ENCODE measurements at regions not wholly inside any gene's neighbourhood (a gene's known extent, or its start where the extent isn't known, plus 50 kb on each side); places are given as distances from the start of the nearest gene placed in this dataset.

DNA sequence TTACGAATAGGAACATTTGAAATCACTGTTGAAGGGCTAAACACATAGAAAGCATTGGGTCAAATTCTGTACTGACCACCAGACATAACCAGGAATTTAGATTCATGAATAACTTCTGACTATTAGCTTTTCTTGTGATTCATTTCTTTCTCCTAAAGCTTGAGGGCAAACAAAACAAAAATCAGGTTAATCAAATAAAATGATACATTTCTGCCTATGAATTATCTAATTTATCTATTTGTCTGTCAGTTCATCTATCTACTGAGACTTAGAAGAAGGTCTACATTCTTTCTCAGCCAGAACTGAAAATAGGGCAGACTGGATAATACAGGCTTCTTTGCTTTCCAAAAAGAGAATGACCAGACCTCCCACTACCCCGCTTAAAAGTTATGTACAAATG lies 65.9 kb upstream of the ST3GAL6 start:
- Histone ChIP-seq H3K27ac (replicated peaks in 1 of 4) (no peak overlapping the region), H3K27me3 (no peaks in the 10 kb centered on the region), H3K4me3 (no peak overlapping the region), H3K9me3 (no peaks in the 10 kb centered on the region), H3K36me3 (no peaks in the 10 kb centered on the region), H3K4me1 (no peaks in the 10 kb centered on the region)
- TF ChIP-seq POLR2A (IDR thresholded peaks at IDR 0.05; ENCODE audit: low read depth) (no peak), EP300 (IDR thresholded peaks at IDR 0.05) (no peak), POLR2AphosphoS5 (IDR thresholded peaks at IDR 0.05) (no peak)
- TF ChIP-seq, protein P1, sequence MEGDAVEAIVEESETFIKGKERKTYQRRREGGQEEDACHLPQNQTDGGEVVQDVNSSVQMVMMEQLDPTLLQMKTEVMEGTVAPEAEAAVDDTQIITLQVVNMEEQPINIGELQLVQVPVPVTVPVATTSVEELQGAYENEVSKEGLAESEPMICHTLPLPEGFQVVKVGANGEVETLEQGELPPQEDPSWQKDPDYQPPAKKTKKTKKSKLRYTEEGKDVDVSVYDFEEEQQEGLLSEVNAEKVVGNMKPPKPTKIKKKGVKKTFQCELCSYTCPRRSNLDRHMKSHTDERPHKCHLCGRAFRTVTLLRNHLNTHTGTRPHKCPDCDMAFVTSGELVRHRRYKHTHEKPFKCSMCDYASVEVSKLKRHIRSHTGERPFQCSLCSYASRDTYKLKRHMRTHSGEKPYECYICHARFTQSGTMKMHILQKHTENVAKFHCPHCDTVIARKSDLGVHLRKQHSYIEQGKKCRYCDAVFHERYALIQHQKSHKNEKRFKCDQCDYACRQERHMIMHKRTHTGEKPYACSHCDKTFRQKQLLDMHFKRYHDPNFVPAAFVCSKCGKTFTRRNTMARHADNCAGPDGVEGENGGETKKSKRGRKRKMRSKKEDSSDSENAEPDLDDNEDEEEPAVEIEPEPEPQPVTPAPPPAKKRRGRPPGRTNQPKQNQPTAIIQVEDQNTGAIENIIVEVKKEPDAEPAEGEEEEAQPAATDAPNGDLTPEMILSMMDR (IDR thresholded peaks at IDR 0.05), result no peak
- no peak for DNase-seq (ENCODE audit: extremely low spot score)
- intact Hi-C loops (cut with DNase I), result no loop called here
- WGBS, result 89% methylated on average over 2 of the region's 2 CpGs

DNA sequence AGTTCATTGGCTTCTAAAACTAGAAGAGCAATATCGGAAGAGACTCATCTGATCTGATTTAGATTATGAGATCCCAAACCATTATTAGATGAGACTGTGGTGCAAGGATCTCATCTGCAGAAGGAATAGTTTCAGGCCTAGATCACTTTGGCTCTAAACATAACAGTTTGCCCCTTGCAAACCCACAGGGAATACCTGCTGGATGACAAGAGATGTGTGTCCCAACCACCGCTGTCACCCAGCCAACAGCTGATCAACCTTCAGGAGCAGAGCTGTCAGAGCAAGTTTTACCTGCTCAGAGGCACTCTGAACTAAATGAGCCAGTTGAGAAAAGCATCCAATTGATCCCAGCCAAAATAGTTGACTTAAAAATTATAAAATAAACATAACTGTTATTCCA lies 64.0 kb upstream of the ST3GAL6 start:
- TF ChIP-seq EP300 (IDR thresholded peaks at IDR 0.05) (no peak), POLR2A (IDR thresholded peaks at IDR 0.05; ENCODE audit: low read depth) (no peak), POLR2AphosphoS5 (IDR thresholded peaks at IDR 0.05) (no peak)
- TF ChIP-seq, protein P1 (IDR thresholded peaks at IDR 0.05), result no peak
- 90% methylated on average over 1 of the region's 2 CpGs for WGBS
- no peak for DNase-seq (ENCODE audit: extremely low spot score)
- intact Hi-C loops (cut with DNase I), result no loop called here
- Histone ChIP-seq H3K27ac (replicated peaks in 1 of 4) (no peak overlapping the region), H3K4me1 (no peaks in the 10 kb centered on the region), H3K9me3 (no peaks in the 10 kb centered on the region), H3K4me3 (no peak overlapping the region), H3K27me3 (no peaks in the 10 kb centered on the region), H3K36me3 (no peaks in the 10 kb centered on the region)

DNA sequence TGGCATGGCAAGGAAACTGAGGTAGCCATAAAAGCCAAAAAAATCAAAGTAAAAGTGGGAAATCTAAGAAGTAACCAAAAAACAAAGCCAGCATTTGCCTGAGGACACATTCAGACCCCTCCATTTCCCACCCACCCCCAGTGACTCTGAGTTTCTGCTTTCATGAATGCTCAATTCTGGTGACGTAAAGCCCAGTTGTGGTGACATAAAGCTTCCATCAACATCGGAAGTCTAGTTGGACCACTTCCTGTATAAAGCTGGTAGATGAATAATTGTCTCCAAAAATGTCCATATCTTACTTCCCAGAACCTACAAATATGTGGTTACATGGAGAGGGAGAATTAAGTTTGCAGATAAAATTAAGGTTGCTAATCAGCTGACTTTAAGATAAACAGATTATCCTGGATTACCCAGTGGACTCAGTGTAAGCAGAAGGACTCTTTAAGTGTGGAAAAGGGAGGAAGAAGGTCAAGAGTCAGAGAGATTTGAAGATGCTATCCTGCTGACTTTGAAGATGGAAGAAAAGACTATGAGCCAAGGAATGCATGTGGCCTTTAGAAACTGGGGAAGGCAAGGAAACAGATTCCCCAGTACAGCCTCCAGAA lies 62.0 kb upstream of the ST3GAL6 start:
- 54% methylated on average over 2 of the region's 2 CpGs for WGBS
- TF ChIP-seq POLR2A (IDR thresholded peaks at IDR 0.05; ENCODE audit: low read depth) (no peak), POLR2AphosphoS5 (IDR thresholded peaks at IDR 0.05) (no peak), EP300 (IDR thresholded peaks at IDR 0.05) (no peak)
- TF ChIP-seq, protein P1 (IDR thresholded peaks at IDR 0.05), result no peak
- no peak for DNase-seq (ENCODE audit: extremely low spot score)
- Histone ChIP-seq H3K4me1 (no peaks in the 10 kb centered on the region), H3K4me3 (no peak overlapping the region), H3K27ac (replicated peaks in 1 of 4) (no peak overlapping the region), H3K27me3 (no peaks in the 10 kb centered on the region), H3K36me3 (no peaks in the 10 kb centered on the region), H3K9me3 (no peaks in the 10 kb centered on the region)
- intact Hi-C loops (cut with DNase I), result no loop called here

- intact Hi-C loops (cut with DNase I), result no loop called here
- no peaks in the 10 kb centered on the region for H3K36me3 ChIP-seq
- H3K9me3 ChIP-seq, result no peaks in the 10 kb centered on the region
- H3K27ac ChIP-seq (replicated peaks in 1 of 4), result no peak overlapping the region
- H3K4me1 ChIP-seq, result no peaks in the 10 kb centered on the region
- no peak overlapping the region for H3K4me3 ChIP-seq
- 91% methylated on average over 4 of the region's 4 CpGs for WGBS
- TF ChIP-seq POLR2A (IDR thresholded peaks at IDR 0.05; ENCODE audit: low read depth), result no peak
- TF ChIP-seq EP300 (IDR thresholded peaks at IDR 0.05), result no peak
- TF ChIP-seq, protein P1 (IDR thresholded peaks at IDR 0.05), result no peak
- TF ChIP-seq POLR2AphosphoS5 (IDR thresholded peaks at IDR 0.05), result no peak
- DNase-seq (ENCODE audit: extremely low spot score), result no peak
- H3K27me3 ChIP-seq, result no peaks in the 10 kb centered on the region
Observed at GRCh38 chr3:98702166-98702565, 61.0 kb upstream of the ST3GAL6 start.

DNA sequence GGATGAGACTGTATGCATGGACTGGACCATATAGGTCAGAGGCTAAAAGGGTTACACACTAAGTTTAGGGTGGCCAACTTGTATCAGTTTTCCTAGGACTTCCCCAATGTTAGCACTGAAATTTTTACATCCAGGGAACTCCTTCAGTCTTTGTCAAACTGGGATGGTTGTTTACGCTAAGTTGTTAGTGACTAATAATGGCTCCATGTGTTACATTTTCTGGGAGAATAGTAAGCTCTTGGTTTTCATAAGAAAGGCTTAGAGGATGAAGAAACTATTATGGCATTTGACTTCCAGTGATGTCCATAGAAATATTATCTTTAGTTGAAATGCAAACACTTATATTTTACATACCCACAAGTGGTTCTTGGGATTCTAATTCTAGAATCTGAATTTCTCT lies 57.9 kb upstream of the ST3GAL6 start:
- DNase-seq (ENCODE audit: extremely low spot score), result no peak
- Histone ChIP-seq H3K36me3 (no peaks in the 10 kb centered on the region), H3K27me3 (no peaks in the 10 kb centered on the region), H3K4me3 (no peak overlapping the region), H3K4me1 (peaks cover 0 to 5% (median 3%) of the 10 kb centered on the region in 4 donors), H3K9me3 (no peaks in the 10 kb centered on the region), H3K27ac (replicated peaks in 1 of 4) (no peak overlapping the region)
- WGBS, result 79% methylated on average over 1 of the region's 1 CpG
- intact Hi-C loops (cut with DNase I), result no loop called here
- TF ChIP-seq POLR2A (IDR thresholded peaks at IDR 0.05; ENCODE audit: low read depth), result no peak
- TF ChIP-seq EP300 (IDR thresholded peaks at IDR 0.05), result no peak
- TF ChIP-seq POLR2AphosphoS5 (IDR thresholded peaks at IDR 0.05), result no peak

Data from esophagus muscularis mucosa (tissue), 4 donors.